Loucy (cell line): ENCODE measurements at regions not wholly inside any gene's neighbourhood (a gene's known extent, or its start where the extent isn't known, plus 50 kb on each side); places are given as distances from the start of the nearest gene placed in this dataset.
A peak's percentile ranks its signal among the peaks of the same experiment; 100 is the strongest.
"Not testable (repeated sequence)": the region's sequence is repeated elsewhere in the genome, so short reads cannot be mapped to it uniquely, and the experiment has no call there.

Source experiments
- H2AFZ ChIP-seq: fragments of 200-600 bp; sonication (generic); 2 replicates; pipeline ENCODE4 v1.6.0; 2016; ENCODE audit warnings: antibody characterized with exemption, mild to moderate bottlenecking, low read length, moderate library complexity
- H3F3A ChIP-seq: fragments of 200-600 bp; 2 replicates; pipeline ENCODE4 v1.6.0; 2016; ENCODE audit warnings: antibody characterized with exemption, low read depth, mild to moderate bottlenecking
- H3K27me3 ChIP-seq: fragments of 200-600 bp; sonication (generic); 2 replicates; pipeline ENCODE4 v1.6.1; 2014; ENCODE audit warnings: low read length, mild to moderate bottlenecking; ENCODE audit not compliant: insufficient read depth, poor library complexity, severe bottlenecking
- H3K36me3 ChIP-seq: fragments of 200-600 bp; sonication (generic); 2 replicates; pipeline ENCODE4 v1.6.1; 2016; ENCODE audit warnings: low read length; ENCODE audit not compliant: insufficient read depth
- H3K4me1 ChIP-seq: fragments of 200-600 bp; sonication (generic); 2 replicates; pipeline ENCODE4 v1.5.1; 2014; ENCODE audit warnings: low read length, mild to moderate bottlenecking; ENCODE audit not compliant: insufficient read depth, poor library complexity, severe bottlenecking
- H3K4me2 ChIP-seq: fragments of 200-600 bp; sonication (generic); 2 replicates; pipeline ENCODE4 v1.6.0; 2014; ENCODE audit warnings: antibody characterized with exemption, low read length, low read depth, mild to moderate bottlenecking; ENCODE audit not compliant: poor library complexity, severe bottlenecking
- H3K4me3 ChIP-seq: fragments of 200-600 bp; sonication (generic); 2 replicates; pipeline ENCODE4 v1.5.1; 2014; ENCODE audit warnings: low read length, mild to moderate bottlenecking, mixed read lengths; ENCODE audit not compliant: poor library complexity, severe bottlenecking
- H3K79me2 ChIP-seq: fragments of 200-600 bp; sonication (generic); 2 replicates; pipeline ENCODE4 v1.6.1; 2014; ENCODE audit warnings: low read length; ENCODE audit not compliant: insufficient read depth
- H3K9ac ChIP-seq: fragments of 200-600 bp; sonication (generic); 2 replicates; pipeline ENCODE4 v1.6.0; 2014; ENCODE audit warnings: mild to moderate bottlenecking, low read depth, low read length, moderate library complexity; ENCODE audit not compliant: poor library complexity, severe bottlenecking
- H3K9me2 ChIP-seq: fragments of 200-600 bp; sonication (generic); replicated peaks from 2 replicates; pipeline ENCODE4 v1.6.1; 2016; ENCODE audit warnings: low read depth, low read length, mixed read lengths
- H3K9me3 ChIP-seq: fragments of 200-600 bp; sonication (generic); 2 replicates; pipeline ENCODE4 v1.6.1; 2014; ENCODE audit warnings: mild to moderate bottlenecking, antibody characterized with exemption, low read length, low read depth; ENCODE audit not compliant: insufficient read depth
- H4K20me1 ChIP-seq: fragments of 200-600 bp; sonication (generic); 2 replicates; pipeline ENCODE4 v1.6.0; 2014; ENCODE audit warnings: antibody characterized with exemption, low read length, mild to moderate bottlenecking; ENCODE audit not compliant: insufficient read depth, poor library complexity, severe bottlenecking
- CTCF ChIP-seq: fragments of 200-600 bp; sonication (generic); conservative IDR thresholded peaks from 2 replicates; pipeline ENCODE4 v1.5.1; 2014; ENCODE audit warnings: mild to moderate bottlenecking, antibody characterized with exemption, low read length
- EZH2phosphoT487 ChIP-seq: fragments of 200-600 bp; IDR thresholded peaks from 2 replicates; pipeline ENCODE4 v1.6.1; 2018; ENCODE audit warnings: antibody characterized with exemption, mild to moderate bottlenecking, moderate library complexity, borderline replicate concordance

- TF ChIP-seq EZH2phosphoT487 (no peak), CTCF (no peak)
- Histone ChIP-seq H3K4me1 (no peaks in the 10 kb centered on the region), H2AFZ (no peak overlapping the region), H3K79me2 (no peaks in the 10 kb centered on the region), H3K4me3 (no peak overlapping the region), H4K20me1 (no peaks in the 10 kb centered on the region), H3K9ac (no peak overlapping the region), H3K36me3 (no peaks in the 10 kb centered on the region), H3F3A (no peaks in the 10 kb centered on the region), H3K9me3 (no peaks in the 10 kb centered on the region), H3K27me3 (no peaks in the 10 kb centered on the region), H3K4me2 (no peak overlapping the region), H3K9me2 (no peaks in the 10 kb centered on the region)
Observed at GRCh38 chr14:43522191-43522590, 984.9 kb downstream of the FSCB start.

GRCh38 chr14:43503508-43503907 lies 1003.6 kb downstream of the FSCB start:
- Histone ChIP-seq H3K4me2 (no peak overlapping the region), H3K4me1 (no peaks in the 10 kb centered on the region), H3K9ac (no peak overlapping the region), H3K27me3 (no peaks in the 10 kb centered on the region), H2AFZ (no peak overlapping the region), H3F3A (no peaks in the 10 kb centered on the region), H4K20me1 (no peaks in the 10 kb centered on the region), H3K9me3 (no peaks in the 10 kb centered on the region), H3K79me2 (no peaks in the 10 kb centered on the region), H3K4me3 (no peak overlapping the region), H3K9me2 (no peaks in the 10 kb centered on the region), H3K36me3 (no peaks in the 10 kb centered on the region)
- TF ChIP-seq EZH2phosphoT487 = no peak
- TF ChIP-seq CTCF = peak; percentile 31

- H3K4me2 ChIP-seq, H3K36me3 ChIP-seq, H3K4me3 ChIP-seq, H3K27me3 ChIP-seq, H3K79me2 ChIP-seq, H3K4me1 ChIP-seq, H3K9me3 ChIP-seq, H3F3A ChIP-seq, H4K20me1 ChIP-seq, H3K9me2 ChIP-seq, H3K9ac ChIP-seq, H2AFZ ChIP-seq: not testable (repeated sequence)
Observed at GRCh38 chr14:43492359-43492758, 1014.7 kb downstream of the FSCB start.

- H3K9me3 ChIP-seq = no peaks in the 10 kb centered on the region
- H3K4me3 ChIP-seq = no peak overlapping the region
- no peaks in the 10 kb centered on the region for H4K20me1 ChIP-seq
- H2AFZ ChIP-seq = no peak overlapping the region
- no peaks in the 10 kb centered on the region for H3K4me1 ChIP-seq
- H3K27me3 ChIP-seq = no peaks in the 10 kb centered on the region
- no peak overlapping the region for H3K4me2 ChIP-seq
- H3K36me3 ChIP-seq = no peaks in the 10 kb centered on the region
- H3F3A ChIP-seq = no peaks in the 10 kb centered on the region
- no peak overlapping the region for H3K9ac ChIP-seq
- no peaks in the 10 kb centered on the region for H3K79me2 ChIP-seq
- no peaks in the 10 kb centered on the region for H3K9me2 ChIP-seq
- TF ChIP-seq EZH2phosphoT487 (no peak), CTCF (no peak)
Observed at GRCh38 chr14:43483415-43483814, 1023.7 kb downstream of the FSCB start.
